Glutamatergic neuron (in vitro differentiated cells): ENCODE measurements at regions not wholly inside any gene's neighbourhood (a gene's known extent, or its start where the extent isn't known, plus 50 kb on each side); places are given as distances from the start of the nearest gene placed in this dataset.
"Not testable (repeated sequence)": the region's sequence is repeated elsewhere in the genome, so short reads cannot be mapped to it uniquely, and the experiment has no call there.

Experiments
- DNase-seq: peaks from one replicate; pipeline ENCODE4 v3.0.0; 2022
- H3K27ac Mint-ChIP-seq: one replicate; pipeline ENCODE4 v1.8.0; 2020; ENCODE audit warnings: mild to moderate bottlenecking, mixed read lengths, inconsistent platforms; ENCODE audit not compliant: unreplicated experiment
- H3K27me3 Mint-ChIP-seq: one replicate; pipeline ENCODE4 v1.8.0; 2020; ENCODE audit warnings: mild to moderate bottlenecking, moderate library complexity, mixed read lengths, inconsistent platforms; ENCODE audit not compliant: unreplicated experiment
- H3K36me3 Mint-ChIP-seq: one replicate; pipeline ENCODE4 v1.8.0; 2020; ENCODE audit warnings: mild to moderate bottlenecking, mixed read lengths, inconsistent platforms; ENCODE audit not compliant: unreplicated experiment
- H3K4me1 Mint-ChIP-seq: one replicate; pipeline ENCODE4 v1.8.0; 2020; ENCODE audit warnings: mild to moderate bottlenecking, low read depth, mixed read lengths, inconsistent platforms; ENCODE audit not compliant: unreplicated experiment
- H3K4me3 Mint-ChIP-seq: one replicate; pipeline ENCODE4 v1.8.0; 2020; ENCODE audit warnings: mild to moderate bottlenecking, mixed read lengths, inconsistent platforms; ENCODE audit not compliant: unreplicated experiment
- H3K9me3 Mint-ChIP-seq: one replicate; pipeline ENCODE4 v1.8.0; 2020; ENCODE audit warnings: mild to moderate bottlenecking, moderate library complexity, mixed read lengths, inconsistent platforms; ENCODE audit not compliant: unreplicated experiment
- CTCF ChIP-seq: fragments of 200-600 bp; sonication (generic); IDR thresholded peaks from one replicate; pipeline ENCODE4 v1.5.0; 2021; ENCODE audit not compliant: partially characterized antibody, unreplicated experiment

- H3K9me3 Mint-ChIP-seq, result no peaks in the 10 kb centered on the region
- no peaks in the 10 kb centered on the region for H3K36me3 Mint-ChIP-seq
- H3K4me3 Mint-ChIP-seq, result no peak overlapping the region
- no peak for DNase-seq
- H3K27ac Mint-ChIP-seq, result no peak overlapping the region
- TF ChIP-seq CTCF, result no peak
- H3K27me3 Mint-ChIP-seq, result no peaks in the 10 kb centered on the region
- peaks cover 5% of the 10 kb centered on the region for H3K4me1 Mint-ChIP-seq
Observed at GRCh38 chr9:22654833-22655232, 208.2 kb downstream of the DMRTA1 start.

- Mint-ChIP-seq H3K4me3 (no peak overlapping the region), H3K9me3 (no peaks in the 10 kb centered on the region), H3K36me3 (no peaks in the 10 kb centered on the region), H3K27ac (no peak overlapping the region), H3K4me1 (no peaks in the 10 kb centered on the region), H3K27me3 (no peaks in the 10 kb centered on the region)
- no peak for DNase-seq
- no peak for TF ChIP-seq CTCF
Observed at GRCh38 chr9:22657713-22658112, 211.1 kb downstream of the DMRTA1 start.

- not testable (repeated sequence) for H3K27ac Mint-ChIP-seq, H3K36me3 Mint-ChIP-seq, H3K9me3 Mint-ChIP-seq, H3K4me1 Mint-ChIP-seq, DNase-seq, H3K27me3 Mint-ChIP-seq, H3K4me3 Mint-ChIP-seq
Observed at GRCh38 chr9:22658484-22658883, 211.9 kb downstream of the DMRTA1 start.

GRCh38 chr9:22682536-22682935 lies 235.9 kb downstream of the DMRTA1 start:
- Mint-ChIP-seq H3K36me3 (no peaks in the 10 kb centered on the region), H3K4me1 (no peaks in the 10 kb centered on the region), H3K27ac (no peak overlapping the region), H3K27me3 (no peaks in the 10 kb centered on the region), H3K4me3 (no peak overlapping the region), H3K9me3 (no peaks in the 10 kb centered on the region)
- no peak for TF ChIP-seq CTCF
- DNase-seq, result no peak

- H3K36me3 Mint-ChIP-seq, result no peaks in the 10 kb centered on the region
- DNase-seq, result no peak
- no peak overlapping the region for H3K27ac Mint-ChIP-seq
- no peak overlapping the region for H3K4me3 Mint-ChIP-seq
- H3K4me1 Mint-ChIP-seq, result no peaks in the 10 kb centered on the region
- TF ChIP-seq CTCF, result no peak
- no peaks in the 10 kb centered on the region for H3K27me3 Mint-ChIP-seq
- no peaks in the 10 kb centered on the region for H3K9me3 Mint-ChIP-seq
Observed at GRCh38 chr9:22682961-22683699, 236.5 kb downstream of the DMRTA1 start.
